ENCODE measurements at regions not wholly inside any gene's neighbourhood (a gene's known extent, or its start where the extent isn't known, plus 50 kb on each side); places are given as distances from the start of the nearest gene placed in this dataset.
"Not testable (repeated sequence)": the region's sequence is repeated elsewhere in the genome, so short reads cannot be mapped to it uniquely, and the experiment has no call there.

GRCh38 chr5:75837258-75837841 is 120.1 kb upstream of the POC5 start:
- no peak for DNase-seq

GRCh38 chr5:75831561-75831960 is 114.3 kb upstream of the POC5 start:
- no peak for DNase-seq

GRCh38 chr5:75828029-75828428 is 110.8 kb upstream of the POC5 start:
- no peak for DNase-seq

DNA sequence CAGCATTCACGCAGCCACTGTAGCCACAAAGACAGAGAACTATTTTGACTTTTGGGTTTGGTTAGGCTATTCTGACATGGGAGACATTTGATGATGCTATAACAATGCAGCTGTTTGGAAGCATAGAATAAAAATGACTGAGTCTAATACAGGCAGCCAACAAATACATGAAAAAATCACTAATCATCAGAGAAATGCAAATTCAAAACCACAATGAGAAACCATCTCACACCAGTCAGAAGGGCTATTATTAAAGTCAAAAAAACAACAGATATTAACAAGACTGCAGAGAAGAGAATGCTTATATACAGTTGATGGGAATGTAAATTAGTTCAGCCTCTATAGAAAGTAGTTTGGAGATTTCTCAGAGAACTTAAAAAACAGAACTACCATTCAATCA is 107.1 kb upstream of the POC5 start:
- no peak for DNase-seq

DNA sequence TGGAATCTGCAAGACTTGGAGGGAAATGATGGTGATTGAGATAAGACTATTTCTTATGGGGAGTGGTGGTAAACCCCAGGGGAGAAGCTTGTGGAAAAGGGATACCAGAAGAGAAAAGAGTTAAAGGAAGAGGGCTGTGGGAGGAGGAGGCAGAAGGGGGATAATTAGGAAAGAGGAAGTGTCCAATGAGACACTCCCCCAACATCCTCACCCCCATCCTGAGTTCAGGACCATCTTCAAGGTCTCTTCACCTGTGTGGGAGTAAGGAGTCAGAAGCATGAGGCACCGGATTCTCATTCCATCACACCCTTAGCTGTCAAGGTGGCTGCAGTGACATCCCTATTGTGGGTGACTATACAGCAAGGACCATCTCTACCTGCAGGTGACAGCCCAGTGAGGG is 106.6 kb upstream of the POC5 start:
- DNase-seq = no peak

DNA sequence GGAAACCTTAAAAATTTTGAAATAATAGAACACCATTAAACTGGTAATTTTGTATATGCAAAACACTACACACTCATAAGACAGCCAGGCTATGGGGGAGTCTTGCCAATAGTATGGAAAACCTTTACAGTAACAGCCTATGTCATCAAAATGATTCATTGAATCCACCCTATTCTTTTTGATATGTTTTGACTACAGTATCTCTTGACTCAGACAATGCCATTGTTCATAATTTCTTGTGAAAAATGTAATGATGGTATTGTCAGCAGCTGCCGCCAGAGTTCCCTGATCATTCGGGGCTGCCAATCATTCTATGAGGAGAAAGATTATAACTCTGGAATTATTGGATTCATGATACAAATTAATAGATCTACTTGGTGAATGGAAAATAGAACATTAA is 101.4 kb upstream of the POC5 start:
- no peak for DNase-seq

DNA sequence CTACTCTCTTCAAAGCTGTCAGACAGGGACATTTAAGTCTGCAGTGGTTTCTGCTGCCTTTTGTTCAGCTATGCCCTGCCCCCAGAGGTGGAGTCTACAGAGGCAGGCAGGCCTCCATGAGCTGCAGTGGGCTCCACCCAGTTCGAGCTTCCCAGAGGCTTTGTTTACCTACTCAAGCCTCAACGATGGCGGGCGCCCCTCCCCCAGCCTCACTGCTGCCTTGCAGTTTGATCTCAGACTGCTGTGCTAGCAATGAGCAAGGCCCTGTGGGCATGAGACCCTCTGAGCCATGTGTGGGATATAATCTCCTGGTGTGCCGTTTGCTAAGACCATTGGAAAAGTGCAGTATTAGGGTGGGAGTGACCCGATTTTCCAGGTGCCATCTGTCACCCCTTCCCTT is 82.5 kb upstream of the POC5 start:
- DNase-seq = not testable (repeated sequence)

DNA sequence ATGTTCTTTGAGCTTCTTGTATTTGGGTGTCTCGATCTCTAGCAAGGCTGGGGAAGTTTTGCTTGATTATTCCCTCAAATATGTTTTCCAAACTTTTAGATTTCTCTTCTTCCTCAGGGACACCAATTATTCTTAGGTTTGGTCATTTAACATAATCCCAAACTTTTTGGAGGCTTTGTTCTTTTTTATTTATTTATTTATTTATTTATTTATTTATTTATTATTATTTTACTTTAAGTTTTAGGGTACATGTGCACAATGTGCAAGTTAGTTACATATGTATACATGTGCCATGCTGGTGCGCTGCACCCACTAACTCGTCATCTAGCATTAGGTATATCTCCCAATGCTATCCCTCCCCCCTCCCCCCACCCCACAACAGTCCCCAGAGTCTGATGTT is 52.1 kb upstream of the POC5 start:
- not testable (repeated sequence) for DNase-seq

Measured in NCI-H1092 treated with DMSO at 0.1 percent for 48 hours (cell line).